ENCODE measurements at regions not wholly inside any gene's neighbourhood (a gene's known extent, or its start where the extent isn't known, plus 50 kb on each side); places are given as distances from the start of the nearest gene placed in this dataset.
"Not testable (repeated sequence)": the region's sequence is repeated elsewhere in the genome, so short reads cannot be mapped to it uniquely, and the experiment has no call there.

DNA sequence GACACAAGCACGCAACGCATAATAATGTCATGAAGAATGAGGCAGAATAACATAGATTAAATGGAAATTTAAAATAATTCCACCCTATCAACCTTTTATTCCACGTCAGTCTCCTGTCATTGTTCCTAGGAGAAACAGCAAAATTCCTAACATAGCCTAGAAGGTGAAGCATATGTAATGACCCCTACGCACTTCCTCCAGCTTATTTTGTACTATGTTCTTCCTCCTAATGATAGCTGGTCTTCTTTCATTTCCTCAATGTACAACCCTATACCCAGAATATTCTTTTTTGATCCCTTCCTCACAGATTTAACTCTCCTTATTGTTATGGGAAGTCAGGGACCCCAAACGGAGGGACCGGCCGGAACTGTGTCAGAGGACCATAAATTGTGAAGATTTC lies 122.0 kb upstream of the CARMIL1 start:
- no peak for ATAC-seq
- no peak for TF ChIP-seq TCF4 (CRISPR knock-in tag; IDR thresholded peaks at IDR 0.05; ENCODE audit: borderline replicate concordance)
- no peak for TF ChIP-seq ESRRG (CRISPR knock-in tag; IDR thresholded peaks at IDR 0.05)
- no peak for TF ChIP-seq ZFP3 (CRISPR knock-in tag; IDR thresholded peaks at IDR 0.05)
- TF ChIP-seq, protein P1, sequence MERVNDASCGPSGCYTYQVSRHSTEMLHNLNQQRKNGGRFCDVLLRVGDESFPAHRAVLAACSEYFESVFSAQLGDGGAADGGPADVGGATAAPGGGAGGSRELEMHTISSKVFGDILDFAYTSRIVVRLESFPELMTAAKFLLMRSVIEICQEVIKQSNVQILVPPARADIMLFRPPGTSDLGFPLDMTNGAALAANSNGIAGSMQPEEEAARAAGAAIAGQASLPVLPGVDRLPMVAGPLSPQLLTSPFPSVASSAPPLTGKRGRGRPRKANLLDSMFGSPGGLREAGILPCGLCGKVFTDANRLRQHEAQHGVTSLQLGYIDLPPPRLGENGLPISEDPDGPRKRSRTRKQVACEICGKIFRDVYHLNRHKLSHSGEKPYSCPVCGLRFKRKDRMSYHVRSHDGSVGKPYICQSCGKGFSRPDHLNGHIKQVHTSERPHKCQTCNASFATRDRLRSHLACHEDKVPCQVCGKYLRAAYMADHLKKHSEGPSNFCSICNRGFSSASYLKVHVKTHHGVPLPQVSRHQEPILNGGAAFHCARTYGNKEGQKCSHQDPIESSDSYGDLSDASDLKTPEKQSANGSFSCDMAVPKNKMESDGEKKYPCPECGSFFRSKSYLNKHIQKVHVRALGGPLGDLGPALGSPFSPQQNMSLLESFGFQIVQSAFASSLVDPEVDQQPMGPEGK (CRISPR knock-in tag; IDR thresholded peaks at IDR 0.05; ENCODE audit: borderline replicate concordance): no peak
- no peak for TF ChIP-seq ZFP30 (CRISPR knock-in tag; IDR thresholded peaks at IDR 0.05)
- TF ChIP-seq ISL1 (CRISPR knock-in tag; IDR thresholded peaks at IDR 0.05): no peak

DNA sequence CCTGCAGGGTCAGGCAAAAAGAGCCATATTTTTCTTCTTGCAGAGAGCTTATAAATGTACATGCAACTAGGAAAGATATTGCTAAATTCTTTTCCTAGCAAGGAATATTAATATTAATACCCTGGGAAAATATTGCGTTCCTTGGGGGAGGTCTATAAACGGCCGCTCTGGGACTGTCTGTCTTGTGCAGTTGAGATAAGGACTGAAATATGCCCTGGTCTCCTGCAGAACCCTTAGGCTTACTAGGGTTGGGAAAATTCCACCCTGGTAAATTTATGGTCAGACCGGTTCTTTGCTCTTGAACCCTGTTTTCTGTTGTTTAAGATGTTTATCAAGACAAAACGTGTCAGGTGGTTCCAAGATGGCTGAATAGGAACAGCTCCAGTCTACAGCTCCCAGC lies 121.3 kb upstream of the CARMIL1 start:
- TF ChIP-seq, protein P2, sequence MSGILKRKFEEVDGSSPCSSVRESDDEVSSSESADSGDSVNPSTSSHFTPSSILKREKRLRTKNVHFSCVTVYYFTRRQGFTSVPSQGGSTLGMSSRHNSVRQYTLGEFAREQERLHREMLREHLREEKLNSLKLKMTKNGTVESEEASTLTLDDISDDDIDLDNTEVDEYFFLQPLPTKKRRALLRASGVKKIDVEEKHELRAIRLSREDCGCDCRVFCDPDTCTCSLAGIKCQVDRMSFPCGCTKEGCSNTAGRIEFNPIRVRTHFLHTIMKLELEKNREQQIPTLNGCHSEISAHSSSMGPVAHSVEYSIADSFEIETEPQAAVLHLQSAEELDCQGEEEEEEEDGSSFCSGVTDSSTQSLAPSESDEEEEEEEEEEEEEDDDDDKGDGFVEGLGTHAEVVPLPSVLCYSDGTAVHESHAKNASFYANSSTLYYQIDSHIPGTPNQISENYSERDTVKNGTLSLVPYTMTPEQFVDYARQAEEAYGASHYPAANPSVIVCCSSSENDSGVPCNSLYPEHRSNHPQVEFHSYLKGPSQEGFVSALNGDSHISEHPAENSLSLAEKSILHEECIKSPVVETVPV (CRISPR knock-in tag; IDR thresholded peaks at IDR 0.05): no peak
- TF ChIP-seq, protein P3, sequence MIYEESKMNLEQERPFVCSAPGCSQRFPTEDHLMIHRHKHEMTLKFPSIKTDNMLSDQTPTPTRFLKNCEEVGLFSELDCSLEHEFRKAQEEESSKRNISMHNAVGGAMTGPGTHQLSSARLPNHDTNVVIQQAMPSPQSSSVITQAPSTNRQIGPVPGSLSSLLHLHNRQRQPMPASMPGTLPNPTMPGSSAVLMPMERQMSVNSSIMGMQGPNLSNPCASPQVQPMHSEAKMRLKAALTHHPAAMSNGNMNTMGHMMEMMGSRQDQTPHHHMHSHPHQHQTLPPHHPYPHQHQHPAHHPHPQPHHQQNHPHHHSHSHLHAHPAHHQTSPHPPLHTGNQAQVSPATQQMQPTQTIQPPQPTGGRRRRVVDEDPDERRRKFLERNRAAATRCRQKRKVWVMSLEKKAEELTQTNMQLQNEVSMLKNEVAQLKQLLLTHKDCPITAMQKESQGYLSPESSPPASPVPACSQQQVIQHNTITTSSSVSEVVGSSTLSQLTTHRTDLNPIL (CRISPR knock-in tag; IDR thresholded peaks at IDR 0.05; ENCODE audit: low read depth): no peak
- TF ChIP-seq, protein P1 (CRISPR knock-in tag; IDR thresholded peaks at IDR 0.05; ENCODE audit: borderline replicate concordance): no peak
- TF ChIP-seq ZFP3 (CRISPR knock-in tag; IDR thresholded peaks at IDR 0.05): no peak
- TF ChIP-seq OSR1 (CRISPR knock-in tag; IDR thresholded peaks at IDR 0.05): no peak
- TF ChIP-seq ZNF70 (CRISPR knock-in tag; IDR thresholded peaks at IDR 0.05): no peak
- no peak for TF ChIP-seq ISL1 (CRISPR knock-in tag; IDR thresholded peaks at IDR 0.05)
- TF ChIP-seq ZNF565 (CRISPR knock-in tag; conservative IDR thresholded peaks at IDR 0.05; ENCODE audit: low read depth): no peak
- no peak for TF ChIP-seq ZC3H10 (CRISPR knock-in tag; IDR thresholded peaks at IDR 0.05)
- TF ChIP-seq ESRRG (CRISPR knock-in tag; IDR thresholded peaks at IDR 0.05): no peak
- TF ChIP-seq GLIS3 (CRISPR knock-in tag; IDR thresholded peaks at IDR 0.05): no peak
- no peak for TF ChIP-seq SNAI2 (CRISPR knock-in tag; IDR thresholded peaks at IDR 0.05)
- no peak for TF ChIP-seq TOX (CRISPR knock-in tag; IDR thresholded peaks at IDR 0.05; ENCODE audit: borderline replicate concordance)
- TF ChIP-seq ARNTL (CRISPR knock-in tag; IDR thresholded peaks at IDR 0.05; ENCODE audit: borderline replicate concordance, low read depth): no peak
- TF ChIP-seq ZNF8 (CRISPR knock-in tag; IDR thresholded peaks at IDR 0.05): no peak
- TF ChIP-seq CSDC2 (CRISPR knock-in tag; IDR thresholded peaks at IDR 0.05): no peak
- no peak for TF ChIP-seq TCF4 (CRISPR knock-in tag; IDR thresholded peaks at IDR 0.05; ENCODE audit: borderline replicate concordance)
- no peak for TF ChIP-seq PPARA (CRISPR knock-in tag; IDR thresholded peaks at IDR 0.05; ENCODE audit: borderline replicate concordance)
- no peak for TF ChIP-seq ZFP30 (CRISPR knock-in tag; IDR thresholded peaks at IDR 0.05)
- TF ChIP-seq BACH2 (CRISPR knock-in tag; IDR thresholded peaks at IDR 0.05; ENCODE audit: borderline replicate concordance): no peak
- no peak for ATAC-seq

DNA sequence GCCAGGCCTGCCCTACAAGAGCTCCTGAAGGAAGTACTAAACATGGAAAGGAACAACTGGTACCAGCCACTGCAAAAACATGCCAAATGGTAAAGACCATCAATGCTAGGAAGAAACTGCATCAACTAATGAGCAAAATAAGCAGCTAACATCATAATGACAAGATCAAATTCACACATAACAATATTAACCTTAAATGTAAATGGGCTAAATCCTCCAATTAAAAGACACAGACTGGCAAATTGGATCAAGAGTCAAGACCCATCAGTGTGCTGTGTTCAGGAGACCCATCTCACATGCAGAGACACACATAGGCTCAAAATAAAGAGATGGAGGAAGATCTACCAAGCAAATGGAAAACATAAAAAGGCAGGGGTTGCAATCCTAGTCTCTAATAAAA lies 119.0 kb upstream of the CARMIL1 start:
- not testable (repeated sequence) for ATAC-seq

DNA sequence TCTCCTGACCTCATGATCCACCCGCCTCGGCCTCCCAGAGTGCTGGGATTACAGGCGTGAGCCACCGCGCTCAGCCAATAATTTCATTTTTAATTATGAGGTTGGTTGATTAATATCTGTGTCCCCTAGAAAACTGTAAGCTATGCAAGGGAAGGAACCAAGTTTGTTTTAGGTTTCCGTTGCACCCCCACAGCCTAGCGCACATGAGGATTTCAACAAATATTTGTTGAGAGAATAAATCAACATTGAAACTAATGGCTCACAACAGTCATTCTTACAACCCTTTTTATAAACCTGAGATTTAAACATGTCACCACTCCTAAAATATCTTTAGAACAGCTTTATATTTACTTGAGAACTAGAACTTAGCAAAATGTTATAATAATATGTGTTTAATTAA lies 114.0 kb upstream of the CARMIL1 start:
- no peak for ATAC-seq
- TF ChIP-seq, protein P3 (CRISPR knock-in tag; IDR thresholded peaks at IDR 0.05; ENCODE audit: low read depth): no peak
- TF ChIP-seq TCF4 (CRISPR knock-in tag; IDR thresholded peaks at IDR 0.05; ENCODE audit: borderline replicate concordance) (no peak), GLIS3 (CRISPR knock-in tag; IDR thresholded peaks at IDR 0.05) (no peak), ARNTL (CRISPR knock-in tag; IDR thresholded peaks at IDR 0.05; ENCODE audit: borderline replicate concordance, low read depth) (no peak), ZNF70 (CRISPR knock-in tag; IDR thresholded peaks at IDR 0.05) (no peak), TOX (CRISPR knock-in tag; IDR thresholded peaks at IDR 0.05; ENCODE audit: borderline replicate concordance) (no peak)
- TF ChIP-seq, protein P4, sequence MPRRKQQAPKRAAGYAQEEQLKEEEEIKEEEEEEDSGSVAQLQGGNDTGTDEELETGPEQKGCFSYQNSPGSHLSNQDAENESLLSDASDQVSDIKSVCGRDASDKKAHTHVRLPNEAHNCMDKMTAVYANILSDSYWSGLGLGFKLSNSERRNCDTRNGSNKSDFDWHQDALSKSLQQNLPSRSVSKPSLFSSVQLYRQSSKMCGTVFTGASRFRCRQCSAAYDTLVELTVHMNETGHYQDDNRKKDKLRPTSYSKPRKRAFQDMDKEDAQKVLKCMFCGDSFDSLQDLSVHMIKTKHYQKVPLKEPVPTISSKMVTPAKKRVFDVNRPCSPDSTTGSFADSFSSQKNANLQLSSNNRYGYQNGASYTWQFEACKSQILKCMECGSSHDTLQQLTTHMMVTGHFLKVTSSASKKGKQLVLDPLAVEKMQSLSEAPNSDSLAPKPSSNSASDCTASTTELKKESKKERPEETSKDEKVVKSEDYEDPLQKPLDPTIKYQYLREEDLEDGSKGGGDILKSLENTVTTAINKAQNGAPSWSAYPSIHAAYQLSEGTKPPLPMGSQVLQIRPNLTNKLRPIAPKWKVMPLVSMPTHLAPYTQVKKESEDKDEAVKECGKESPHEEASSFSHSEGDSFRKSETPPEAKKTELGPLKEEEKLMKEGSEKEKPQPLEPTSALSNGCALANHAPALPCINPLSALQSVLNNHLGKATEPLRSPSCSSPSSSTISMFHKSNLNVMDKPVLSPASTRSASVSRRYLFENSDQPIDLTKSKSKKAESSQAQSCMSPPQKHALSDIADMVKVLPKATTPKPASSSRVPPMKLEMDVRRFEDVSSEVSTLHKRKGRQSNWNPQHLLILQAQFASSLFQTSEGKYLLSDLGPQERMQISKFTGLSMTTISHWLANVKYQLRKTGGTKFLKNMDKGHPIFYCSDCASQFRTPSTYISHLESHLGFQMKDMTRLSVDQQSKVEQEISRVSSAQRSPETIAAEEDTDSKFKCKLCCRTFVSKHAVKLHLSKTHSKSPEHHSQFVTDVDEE (CRISPR knock-in tag; IDR thresholded peaks at IDR 0.05): no peak
- TF ChIP-seq, protein P1 (CRISPR knock-in tag; IDR thresholded peaks at IDR 0.05; ENCODE audit: borderline replicate concordance): no peak

Data from SK-N-SH treated with all-trans-retinoic acid at 6 μM for 48 hours (cell line).